H9 (cell line): ENCODE measurements at regions not wholly inside any gene's neighbourhood (a gene's known extent, or its start where the extent isn't known, plus 50 kb on each side); places are given as distances from the start of the nearest gene placed in this dataset.

Experiments used
- DNase-seq: peaks from one replicate; pipeline ENCODE4 v3.0.0-alpha.2; 2017
- H2AFZ ChIP-seq: one replicate; pipeline ENCODE4 v1.6.1; 2013; ENCODE audit warnings: mild to moderate bottlenecking, low read length, control low read depth, moderate library complexity
- H2AK5ac ChIP-seq: 2 replicates; pipeline ENCODE4 v1.6.1; 2013; ENCODE audit warnings: low read length, control low read depth, mixed read lengths; ENCODE audit not compliant: insufficient read length
- H2BK120ac ChIP-seq: one replicate; pipeline ENCODE4 v1.6.1; 2013; ENCODE audit warnings: low read depth, mild to moderate bottlenecking, low read length, control low read depth, inconsistent platforms; ENCODE audit not compliant: poor library complexity, severe bottlenecking
- H2BK12ac ChIP-seq: 2 replicates; pipeline ENCODE4 v1.6.1; 2013; ENCODE audit warnings: low read length, control low read depth, mixed read lengths, low read depth; ENCODE audit not compliant: insufficient read length
- H2BK15ac ChIP-seq: 2 replicates; pipeline ENCODE4 v1.6.1; 2013; ENCODE audit warnings: low read depth, low read length, control low read depth
- H2BK20ac ChIP-seq: one replicate; pipeline ENCODE4 v1.6.1; 2013; ENCODE audit warnings: low read depth, mild to moderate bottlenecking, low read length, control low read depth, inconsistent platforms; ENCODE audit not compliant: poor library complexity, severe bottlenecking
- H2BK5ac ChIP-seq: 2 replicates; pipeline ENCODE4 v1.6.1; 2013; ENCODE audit warnings: low read length, control low read depth, mixed read lengths; ENCODE audit not compliant: insufficient read length
- H3K14ac ChIP-seq: 2 replicates; pipeline ENCODE4 v1.6.1; 2013; ENCODE audit warnings: low read length, control low read depth; ENCODE audit not compliant: insufficient read depth
- H3K18ac ChIP-seq: 2 replicates; pipeline ENCODE4 v1.6.1; 2013; ENCODE audit warnings: low read depth, mild to moderate bottlenecking, mixed read lengths, low read length, control low read depth; ENCODE audit not compliant: insufficient read length
- H3K23ac ChIP-seq: 2 replicates; pipeline ENCODE4 v1.6.1; 2013; ENCODE audit warnings: low read length, control low read depth, mixed read lengths, low read depth; ENCODE audit not compliant: insufficient read length
- H3K23me2 ChIP-seq: 2 replicates; pipeline ENCODE4 v1.6.1; 2013; ENCODE audit warnings: low read depth, mild to moderate bottlenecking, mixed read lengths, low read length, control low read depth; ENCODE audit not compliant: insufficient read length, poor library complexity, severe bottlenecking
- H3K27ac ChIP-seq: 2 replicates; pipeline ENCODE4 v1.5.1; 2013; ENCODE audit warnings: low read length, control low read depth, mixed read lengths, low read depth; ENCODE audit not compliant: insufficient read length
- H3K27me3 ChIP-seq: 2 replicates; pipeline ENCODE4 v1.6.1; 2013; ENCODE audit warnings: low read length, control low read depth, inconsistent platforms; ENCODE audit not compliant: insufficient read depth
- H3K4ac ChIP-seq: 2 replicates; pipeline ENCODE4 v1.6.1; 2013; ENCODE audit warnings: low read depth, mild to moderate bottlenecking, control low read depth, inconsistent platforms, low read length, moderate library complexity
- H3K4me1 ChIP-seq: 2 replicates; pipeline ENCODE4 v1.6.1; 2013; ENCODE audit warnings: low read length, control low read depth, inconsistent platforms; ENCODE audit not compliant: insufficient read depth
- H3K4me2 ChIP-seq: 2 replicates; pipeline ENCODE4 v1.6.1; 2013; ENCODE audit warnings: low read length, control low read depth, mixed read lengths; ENCODE audit not compliant: insufficient read length, insufficient read depth
- H3K56ac ChIP-seq: 2 replicates; pipeline ENCODE4 v1.6.1; 2013; ENCODE audit warnings: low read depth, mild to moderate bottlenecking, mixed read lengths, low read length, control low read depth; ENCODE audit not compliant: insufficient read length
- H3K79me1 ChIP-seq: 2 replicates; pipeline ENCODE4 v1.6.1; 2013; ENCODE audit warnings: low read depth, mild to moderate bottlenecking, moderate library complexity, low read length, control low read depth, inconsistent platforms; ENCODE audit not compliant: insufficient read depth, poor library complexity, severe bottlenecking
- H3K79me2 ChIP-seq: 2 replicates; pipeline ENCODE4 v1.6.1; 2013; ENCODE audit warnings: low read length, control low read depth, inconsistent platforms; ENCODE audit not compliant: insufficient read depth
- H3K9ac ChIP-seq: 2 replicates; pipeline ENCODE4 v1.6.1; 2013; ENCODE audit warnings: low read length, control low read depth, mixed read lengths; ENCODE audit not compliant: insufficient read length; ENCODE audit errors: extremely low read depth
- H3K9me3 ChIP-seq: one replicate; pipeline ENCODE4 v1.6.1; 2013; ENCODE audit warnings: low read depth, low read length, inconsistent platforms; ENCODE audit not compliant: control insufficient read depth
- H3T11ph ChIP-seq: one replicate; pipeline ENCODE4 v1.6.1; 2013; ENCODE audit warnings: mild to moderate bottlenecking, low read length, control low read depth, inconsistent platforms
- H4K20me1 ChIP-seq: one replicate; pipeline ENCODE4 v1.6.1; 2013; ENCODE audit not compliant: control insufficient read depth, insufficient read length, insufficient read depth
- H4K5ac ChIP-seq: 2 replicates; pipeline ENCODE4 v1.6.1; 2013; ENCODE audit warnings: low read depth, mild to moderate bottlenecking, mixed read lengths, low read length, control low read depth; ENCODE audit not compliant: insufficient read length
- H4K8ac ChIP-seq: replicated peaks from 2 replicates; pipeline ENCODE4 v1.6.1; 2013; ENCODE audit warnings: low read length, control low read depth, mixed read lengths, low read depth; ENCODE audit not compliant: insufficient read length
- H4K91ac ChIP-seq: 2 replicates; pipeline ENCODE4 v1.6.1; 2013; ENCODE audit warnings: low read depth, mild to moderate bottlenecking, moderate library complexity, mixed read lengths, low read length, control low read depth; ENCODE audit not compliant: insufficient read length
- H3K27ac Mint-ChIP-seq, 3 experiments: 2 replicates in 2 of 3; 3 replicates in 1 of 3; pipeline ENCODE4 v1.8.0; 2020 to 2021; ENCODE audit warnings: mixed read lengths in 3 of 3, mild to moderate bottlenecking in 1 of 3, moderate library complexity in 1 of 3
- H3K27me3 Mint-ChIP-seq: 2 replicates; pipeline ENCODE4 v1.8.0; 2021; ENCODE audit warnings: low read depth, mild to moderate bottlenecking, moderate library complexity, mixed read lengths
- H3K36me3 Mint-ChIP-seq, 3 experiments: 2 replicates in 2 of 3; 3 replicates in 1 of 3; pipeline ENCODE4 v1.8.0; 2020 to 2021; ENCODE audit warnings: low read depth in 3 of 3, mixed read lengths in 3 of 3; ENCODE audit not compliant: insufficient read depth in 1 of 3
- H3K4me1 Mint-ChIP-seq, 2 experiments: 2 replicates each; pipeline ENCODE4 v1.8.0; 2020; ENCODE audit warnings: mixed read lengths in 2 of 2
- H3K4me3 Mint-ChIP-seq, 2 experiments: 2 replicates in 1 of 2; 3 replicates in 1 of 2; pipeline ENCODE4 v1.8.0; 2020 to 2021; ENCODE audit warnings: mild to moderate bottlenecking in 2 of 2, mixed read lengths in 2 of 2, moderate library complexity in 1 of 2
- H3K9me3 Mint-ChIP-seq, 2 experiments: 2 replicates in 1 of 2; 3 replicates in 1 of 2; pipeline ENCODE4 v1.8.0; 2020; ENCODE audit warnings: mild to moderate bottlenecking in 2 of 2, mixed read lengths in 2 of 2, moderate library complexity in 1 of 2
- CTCF ChIP-seq: fragments of 200-600 bp; sonication (generic); conservative IDR thresholded peaks from 3 replicates; pipeline ENCODE4 v1.8.0; 2021; ENCODE audit warnings: antibody characterized with exemption, mild to moderate bottlenecking
- WGBS: extraction: QIAGEN DNeasy Blood & Tissue Kit; methylation state at CpG from one replicate; pipeline ENCODE4 v1.1.7; 2013; ENCODE audit warnings: missing lambda C conversion rate, low lambda C conversion rate, mixed read lengths; ENCODE audit not compliant: insufficient read length; ENCODE audit errors: extremely low coverage; 5-methylcytosine and 5-hydroxymethylcytosine counted together

GRCh38 chr15:94587113-94587512, 355.8 kb downstream of the MCTP2 start:
- no peak overlapping the region for H2BK5ac ChIP-seq
- no peak overlapping the region for H3K4me2 ChIP-seq
- no peak overlapping the region for H2BK120ac ChIP-seq
- no peak overlapping the region for H2AK5ac ChIP-seq
- TF ChIP-seq CTCF, result no peak
- H3K79me1 ChIP-seq, result no peaks in the 10 kb centered on the region
- Mint-ChIP-seq H3K36me3 (no peaks in the 10 kb centered on the region), H3K4me1 (peaks cover 15 to 17% of the 10 kb centered on the region in 2 experiments), H3K4me3 (no peak overlapping the region), H3K9me3 (no peaks in the 10 kb centered on the region), H3K27me3 (no peaks in the 10 kb centered on the region), H3K27ac (no peak overlapping the region)
- H4K5ac ChIP-seq, result no peak overlapping the region
- no peak overlapping the region for H3K9ac ChIP-seq
- H3K27ac ChIP-seq, result no peak overlapping the region
- H3K4me1 ChIP-seq, result no peaks in the 10 kb centered on the region; the same call in 1 of the 2 replicates
- H3K14ac ChIP-seq, result no peak overlapping the region
- no peak overlapping the region for H3K18ac ChIP-seq
- no peaks in the 10 kb centered on the region; the same call in 1 of the 2 replicates for H3K27me3 ChIP-seq
- no peak overlapping the region for H3T11ph ChIP-seq
- no peaks in the 10 kb centered on the region for H3K9me3 ChIP-seq
- no peak overlapping the region for H2BK20ac ChIP-seq
- H4K20me1 ChIP-seq, result no peaks in the 10 kb centered on the region
- no peak overlapping the region for H4K91ac ChIP-seq
- no peak overlapping the region for H3K4ac ChIP-seq
- no peak overlapping the region for H3K56ac ChIP-seq
- H2BK12ac ChIP-seq, result no peak overlapping the region
- H3K23me2 ChIP-seq, result no peaks in the 10 kb centered on the region
- H2BK15ac ChIP-seq, result no peak overlapping the region
- no CpG with 5 or more reads among the region's 2 CpGs for WGBS
- H2AFZ ChIP-seq, result no peak overlapping the region
- no peak for DNase-seq
- no peak overlapping the region for H4K8ac ChIP-seq
- no peaks in the 10 kb centered on the region for H3K79me2 ChIP-seq
- no peak overlapping the region for H3K23ac ChIP-seq
